Right lung (tissue), 2 donors: ENCODE measurements at regions not wholly inside any gene's neighbourhood (a gene's known extent, or its start where the extent isn't known, plus 50 kb on each side); places are given as distances from the start of the nearest gene placed in this dataset.

Experiments
- DNase-seq, 2 donors: peaks; one replicate each; pipeline ENCODE4 v3.0.0-alpha.2; 2013

DNA sequence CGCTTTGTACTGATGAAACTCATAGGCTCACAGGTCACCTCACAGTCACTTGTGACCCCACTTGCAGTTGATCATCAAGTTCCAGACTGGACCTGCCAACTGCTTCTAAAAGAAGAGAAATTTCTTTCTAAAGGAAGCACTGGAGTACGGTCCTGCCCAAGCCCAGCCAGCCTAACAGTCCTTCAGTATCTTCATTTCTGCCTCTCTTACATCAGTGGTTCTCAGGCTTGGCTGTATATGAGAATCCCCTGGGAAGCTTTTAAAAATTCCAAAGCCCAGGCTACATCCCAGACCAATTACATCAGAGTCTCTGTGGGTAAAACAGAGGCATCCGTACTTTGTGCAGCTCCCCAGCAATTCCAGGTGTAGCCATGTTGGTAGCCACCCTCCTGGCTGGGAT is 282.1 kb downstream of the NFIB start:
- no peak for DNase-seq

DNA sequence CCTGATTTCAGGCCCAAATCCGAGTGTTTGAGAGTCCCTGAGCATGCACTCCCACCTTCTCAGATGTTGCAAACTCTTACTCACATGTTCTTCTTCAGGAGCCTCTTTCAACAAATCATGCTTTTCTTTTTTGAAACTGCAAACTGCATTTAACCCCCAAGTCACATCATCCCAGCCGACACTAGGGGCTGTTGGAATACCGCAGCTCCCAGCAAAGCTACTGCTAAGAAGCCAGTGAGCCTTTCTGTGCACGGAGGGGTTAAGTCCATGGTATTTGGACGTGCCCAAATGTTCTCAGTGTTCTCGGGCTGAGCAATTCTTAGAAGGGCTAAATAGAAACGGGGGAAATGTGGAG is 282.9 kb downstream of the NFIB start:
- DNase-seq: peak; percentile 77 to 80

DNA sequence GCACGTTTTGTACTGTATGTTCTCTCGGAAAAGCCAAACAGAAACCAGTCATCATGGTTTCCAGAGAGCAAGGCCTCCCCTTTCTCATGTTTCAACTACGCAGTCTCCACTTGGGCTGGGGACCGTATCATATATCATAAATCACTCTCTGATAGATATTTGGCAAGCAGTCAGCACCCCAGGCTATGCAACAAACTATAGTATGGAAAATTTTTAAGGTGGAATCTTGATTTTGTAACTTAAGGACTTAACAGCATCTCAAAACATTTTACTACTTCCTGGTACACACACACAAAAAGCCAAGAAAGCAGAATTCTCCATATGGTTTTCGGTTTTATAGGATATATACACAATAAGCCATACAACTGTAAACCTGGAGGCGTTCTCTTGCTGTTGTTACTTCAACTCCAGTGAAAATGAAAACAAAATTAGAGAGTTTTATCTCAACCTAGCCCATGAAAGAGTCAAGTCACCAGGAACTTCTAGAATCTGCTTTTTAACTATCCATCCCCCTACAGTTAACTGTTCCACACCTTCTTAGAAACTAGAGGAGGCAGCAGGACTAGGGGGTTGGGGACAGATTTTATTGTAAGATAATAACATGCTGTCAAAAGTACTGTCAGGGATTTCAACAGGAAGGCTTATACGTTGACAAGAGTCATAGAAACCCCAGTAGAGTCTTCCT is 283.4 kb downstream of the NFIB start:
- peak; percentile 88 to 92 for DNase-seq

DNA sequence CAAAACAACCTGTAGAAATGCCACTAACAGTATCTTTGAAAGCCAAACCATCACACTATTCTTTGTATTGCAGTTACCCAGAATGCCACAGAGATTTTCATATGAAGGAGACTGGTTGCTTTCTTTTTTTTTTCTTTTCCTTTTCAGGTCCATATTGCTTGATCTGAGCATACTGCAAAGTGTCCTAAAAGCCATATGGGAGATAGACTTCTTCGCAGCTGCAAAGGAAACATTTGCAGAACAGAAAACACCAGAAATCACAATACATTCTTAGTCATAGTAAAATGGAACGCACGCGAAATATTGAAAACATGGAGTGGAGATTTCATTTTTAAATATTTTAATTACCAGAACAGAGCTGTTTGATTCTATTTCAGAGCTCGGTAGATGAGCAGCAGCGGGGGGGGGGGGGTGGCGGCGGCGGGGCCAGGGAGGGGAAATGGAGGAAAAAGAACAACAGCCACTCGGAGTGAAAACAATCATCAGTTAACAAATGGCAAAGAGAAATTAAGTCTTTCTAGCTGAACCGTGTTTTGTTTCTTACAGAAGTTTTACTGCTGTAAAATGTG is 284.1 kb downstream of the NFIB start:
- peak in 1 of 2 donors; percentile 11 for DNase-seq

DNA sequence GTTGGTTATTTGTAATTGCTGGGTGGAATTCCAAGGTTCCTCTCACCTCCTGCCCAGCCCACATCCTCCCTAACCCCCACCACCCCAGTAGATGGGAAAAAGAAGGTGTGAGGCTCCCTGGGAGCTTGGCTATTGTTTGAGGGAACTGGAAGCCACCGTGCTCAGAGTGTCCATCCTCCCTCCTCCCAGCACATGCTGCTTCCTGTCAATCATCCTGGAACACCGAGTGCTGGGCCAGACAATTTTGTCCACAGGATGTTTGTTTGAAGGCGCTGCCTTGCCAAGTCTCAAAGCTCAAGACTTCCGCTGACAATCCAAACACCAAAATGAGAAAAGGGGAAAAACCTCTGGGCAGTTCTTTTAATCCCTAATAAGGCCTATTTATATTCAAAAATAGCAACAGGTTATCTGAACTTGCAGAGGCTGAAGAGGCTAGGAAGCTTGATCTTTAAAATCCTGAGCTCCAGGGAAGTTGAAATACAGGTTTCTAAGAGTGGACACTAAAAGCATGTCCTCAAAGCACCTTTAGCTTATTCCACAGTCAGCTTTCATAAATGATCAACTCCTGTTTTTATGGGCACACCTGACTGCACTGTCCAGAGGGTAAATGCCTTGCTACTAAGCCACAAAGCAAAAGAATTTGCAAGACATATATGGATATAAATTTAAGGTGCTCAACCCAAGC is 286.7 kb downstream of the NFIB start:
- peak; percentile 40 to 54 for DNase-seq

DNA sequence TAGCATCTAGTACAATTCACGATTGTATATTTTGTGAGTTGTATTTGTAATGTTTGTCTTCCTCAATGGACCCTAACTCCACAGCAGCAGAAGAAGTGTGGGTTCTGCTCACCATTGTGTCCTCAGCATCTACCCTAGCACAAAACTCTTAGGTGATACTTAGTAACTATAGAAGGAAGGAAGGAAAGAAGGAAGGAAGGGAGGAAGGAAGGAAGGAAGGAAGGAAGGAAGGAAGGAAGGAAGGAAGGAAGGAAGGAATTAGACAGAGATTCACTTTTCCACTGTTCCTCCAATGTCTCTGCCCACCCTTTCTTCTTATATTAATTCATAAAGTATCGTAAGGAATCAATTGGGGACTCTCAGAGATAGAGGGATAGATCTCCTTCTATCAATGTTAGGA is 288.2 kb downstream of the NFIB start:
- DNase-seq: no peak

DNA sequence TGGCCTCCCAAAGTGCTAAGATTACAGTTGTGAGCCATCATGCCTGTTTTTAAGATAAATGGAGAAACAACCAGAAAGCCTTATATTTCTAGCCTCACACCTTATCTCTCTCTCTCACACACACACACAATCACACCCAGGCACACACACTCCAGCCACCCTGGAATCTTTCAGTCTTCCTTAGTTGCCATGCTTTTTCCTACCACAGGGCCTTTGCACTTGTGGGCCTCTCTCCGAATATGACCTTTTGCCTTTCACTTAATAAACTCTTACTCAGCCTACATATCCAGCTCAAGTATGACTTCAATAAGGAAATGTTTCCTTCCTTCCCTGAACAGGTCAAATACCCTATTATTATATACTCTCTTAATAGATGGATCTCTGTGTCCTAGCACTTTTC is 290.7 kb downstream of the NFIB start:
- no peak for DNase-seq

DNA sequence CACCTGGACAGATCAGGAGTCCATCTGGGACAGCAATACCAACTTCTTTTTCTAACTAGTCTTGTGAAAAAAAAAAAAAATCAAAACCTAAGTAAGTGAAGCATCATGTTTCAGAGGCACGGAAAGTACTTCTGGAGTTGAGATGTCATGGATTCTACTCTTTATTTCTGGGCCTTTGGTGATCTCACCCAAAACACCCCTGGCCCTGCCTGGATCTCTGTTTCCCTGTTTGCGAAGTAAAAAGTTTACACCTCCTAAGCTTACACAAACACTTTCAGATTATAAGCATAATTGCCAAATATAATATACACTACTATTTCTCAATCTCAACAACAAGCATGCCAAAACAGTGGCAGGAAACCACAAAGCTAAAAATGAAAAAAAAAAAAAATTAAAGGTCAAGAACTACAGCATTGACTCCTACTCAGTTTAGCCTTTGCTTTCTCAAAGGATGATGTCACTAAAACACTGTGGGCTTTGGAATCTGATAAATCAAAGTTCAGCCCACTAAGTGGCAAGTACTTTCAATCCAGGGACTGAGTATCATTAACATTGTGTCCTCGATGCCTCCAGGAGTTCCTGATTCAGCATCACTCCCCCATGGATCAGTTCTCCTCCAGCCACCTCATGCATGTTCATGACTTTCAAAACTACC is 291.9 kb downstream of the NFIB start:
- DNase-seq: peak in 1 of 2 donors; percentile 33

DNA sequence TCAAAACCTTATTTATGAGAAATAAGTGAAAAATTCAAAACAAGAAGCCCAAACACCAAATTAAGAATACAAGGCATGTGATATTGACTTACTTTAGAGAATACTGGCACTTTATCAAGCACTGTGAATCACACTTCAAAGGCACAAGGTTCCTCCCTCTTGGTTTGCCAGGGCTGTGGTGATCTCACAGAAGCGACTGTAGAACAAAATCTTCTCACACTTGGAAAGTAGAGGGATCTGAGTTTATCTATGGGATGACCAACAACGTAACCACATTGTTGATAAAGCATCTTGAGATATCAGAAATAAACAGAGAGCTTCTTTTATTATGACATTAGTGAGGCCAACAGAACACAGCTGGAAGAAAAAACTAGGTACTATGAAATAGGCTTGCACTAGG is 295.9 kb downstream of the NFIB start:
- peak in 1 of 2 donors; percentile 20 for DNase-seq

DNA sequence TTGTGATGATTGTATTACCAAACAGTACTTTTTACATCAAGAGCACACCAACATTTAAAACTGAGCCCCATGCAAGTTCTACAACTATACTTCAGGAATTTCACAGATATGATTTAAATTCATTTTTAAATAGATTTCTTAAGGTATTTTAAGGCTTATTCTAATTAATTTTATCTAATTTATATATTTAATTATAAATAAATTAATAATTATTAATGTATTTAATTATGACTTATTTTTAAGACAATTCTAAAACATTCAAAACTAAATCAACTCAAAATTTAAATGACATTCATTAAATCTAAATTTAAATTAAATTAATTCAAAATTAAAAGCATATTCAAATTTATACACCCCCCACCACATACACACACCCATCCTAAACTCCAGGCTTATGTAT is 299.2 kb downstream of the NFIB start:
- DNase-seq: no peak

DNA sequence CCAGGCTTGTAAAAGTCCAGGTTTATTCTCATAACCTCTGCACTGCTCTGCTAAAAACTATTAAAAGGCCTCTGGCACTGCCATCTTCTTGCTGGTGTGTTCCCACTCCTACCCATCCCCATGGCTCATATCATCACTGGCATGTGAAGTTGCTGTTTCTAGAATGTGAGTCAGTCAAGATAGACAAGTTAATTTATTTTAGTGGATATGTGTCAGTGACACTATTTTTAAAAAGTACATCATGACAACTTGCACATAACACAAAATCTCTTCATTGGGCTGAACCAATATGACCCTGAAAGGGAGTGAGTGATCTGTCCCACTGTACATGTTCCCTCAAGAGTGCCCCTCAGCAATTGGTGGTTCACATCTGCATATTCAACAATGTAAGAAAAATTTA is 299.7 kb downstream of the NFIB start:
- DNase-seq: no peak

DNA sequence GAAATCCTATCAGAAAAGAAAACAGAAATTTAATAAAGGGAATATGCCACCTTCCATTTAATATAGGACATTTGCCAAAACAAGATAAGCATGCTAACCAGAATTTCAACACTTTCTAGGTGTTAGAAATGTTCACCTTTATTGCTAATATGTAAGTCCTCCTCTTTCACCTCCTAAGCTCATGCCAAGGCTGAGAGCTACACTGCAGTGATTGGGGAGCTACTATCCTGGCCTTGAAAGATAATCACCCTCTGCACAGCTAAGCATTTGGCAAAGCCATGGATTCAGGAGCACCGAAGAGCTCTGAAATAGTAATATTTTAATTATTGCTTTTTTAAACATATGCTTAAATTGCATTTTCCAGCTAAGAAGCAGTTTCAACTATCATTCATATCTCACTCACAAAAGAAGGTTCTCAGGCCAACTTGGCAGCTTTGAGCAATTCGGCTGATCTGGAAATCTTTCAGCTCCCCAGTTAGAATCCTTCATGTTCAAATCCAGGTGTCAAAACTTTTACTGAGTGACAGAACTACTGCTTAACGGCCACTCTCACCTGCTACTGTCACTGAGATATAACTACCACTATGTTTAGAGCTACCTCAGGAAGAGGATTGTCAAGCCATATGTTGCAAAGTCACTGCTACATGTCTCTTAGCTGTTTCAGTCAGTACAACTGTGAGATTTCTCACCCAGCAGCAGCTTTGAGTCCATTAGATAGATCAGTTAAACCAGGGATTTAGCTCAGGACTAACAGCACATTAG is 302.0 kb downstream of the NFIB start:
- DNase-seq: peak in 1 of 2 donors; percentile 18

DNA sequence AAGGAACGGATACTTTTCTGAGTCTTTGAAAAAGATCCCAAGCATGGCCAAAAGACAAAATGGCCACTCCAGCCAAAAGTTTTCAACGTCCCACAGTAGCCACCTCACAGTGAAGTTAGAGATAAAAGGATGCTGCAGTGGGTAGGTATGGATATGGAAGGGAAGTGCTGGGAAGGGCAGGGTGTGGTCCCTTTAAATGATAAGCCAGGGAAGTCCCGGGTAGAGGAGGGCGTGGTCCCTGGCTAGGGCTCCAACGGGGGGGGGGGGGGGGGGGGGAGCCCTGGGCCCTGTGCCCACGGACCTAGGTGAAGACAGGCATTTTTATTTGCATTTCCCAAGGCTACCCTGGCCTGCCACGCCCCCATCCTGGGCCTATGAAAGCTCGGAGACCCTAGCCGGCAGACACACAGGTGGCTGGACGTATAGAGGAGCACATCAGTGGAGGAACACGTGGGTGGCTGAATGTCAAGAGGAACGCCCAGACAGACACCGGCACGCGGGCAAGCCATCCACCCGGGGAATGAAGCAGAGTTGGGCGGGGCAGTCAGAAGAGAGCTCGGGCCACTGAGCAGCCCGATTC is 306.7 kb downstream of the NFIB start:
- DNase-seq: no peak

DNA sequence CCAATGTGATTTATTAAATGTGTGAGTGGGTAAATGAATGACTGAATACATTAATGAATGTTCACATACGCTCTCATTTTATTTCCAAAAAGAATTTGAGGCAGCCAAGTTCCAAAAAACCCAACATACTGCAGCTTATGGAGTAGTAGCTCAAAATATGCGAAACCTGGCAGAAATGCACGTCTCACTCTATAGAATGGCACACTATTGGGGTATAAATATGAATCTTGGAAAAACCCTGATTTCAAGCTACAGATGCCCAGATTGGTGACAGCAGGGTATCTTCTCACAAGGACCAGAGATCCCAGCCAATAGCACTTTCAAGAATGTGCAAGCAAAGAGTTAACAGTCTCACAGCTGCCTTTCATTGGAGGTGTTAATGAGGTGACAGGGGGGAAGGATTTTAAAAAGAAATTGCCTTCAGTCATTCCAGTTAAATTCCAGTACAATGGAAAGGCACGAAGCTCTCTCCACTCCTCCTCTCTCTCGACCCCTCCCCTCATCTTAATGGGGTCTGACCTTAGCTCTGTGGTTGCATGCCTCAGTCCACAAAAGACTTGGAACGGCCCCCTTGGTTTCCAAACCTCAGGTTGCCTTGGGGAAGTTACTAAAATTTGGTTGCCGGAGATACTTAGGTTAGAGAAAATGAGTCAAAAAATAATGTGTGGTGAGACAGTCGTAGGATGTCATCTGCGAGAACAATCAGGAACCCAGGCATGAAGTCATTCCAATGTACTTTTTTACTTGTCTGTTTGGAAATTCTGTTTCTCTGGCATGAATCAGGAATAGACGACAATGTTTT is 307.4 kb downstream of the NFIB start:
- DNase-seq: peak; percentile 9 to 32

DNA sequence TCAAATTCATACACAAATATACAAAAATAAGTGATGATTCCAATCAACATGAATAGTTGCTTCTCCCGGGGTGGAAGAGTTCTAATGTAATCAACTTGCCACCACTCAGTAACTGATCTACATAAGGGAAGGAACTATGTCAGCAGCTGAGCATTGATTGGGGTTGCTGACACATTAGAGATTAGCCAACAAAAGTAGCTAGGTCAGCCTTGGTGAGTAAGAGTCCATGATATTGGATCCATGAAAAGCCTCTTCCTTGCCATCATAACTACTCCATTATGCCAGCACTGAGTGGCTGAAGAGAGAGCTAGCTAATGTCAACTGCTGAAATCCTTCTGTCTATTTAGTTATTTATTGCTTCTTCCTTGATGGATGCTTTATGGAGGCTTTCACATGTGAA is 309.8 kb downstream of the NFIB start:
- no peak for DNase-seq

DNA sequence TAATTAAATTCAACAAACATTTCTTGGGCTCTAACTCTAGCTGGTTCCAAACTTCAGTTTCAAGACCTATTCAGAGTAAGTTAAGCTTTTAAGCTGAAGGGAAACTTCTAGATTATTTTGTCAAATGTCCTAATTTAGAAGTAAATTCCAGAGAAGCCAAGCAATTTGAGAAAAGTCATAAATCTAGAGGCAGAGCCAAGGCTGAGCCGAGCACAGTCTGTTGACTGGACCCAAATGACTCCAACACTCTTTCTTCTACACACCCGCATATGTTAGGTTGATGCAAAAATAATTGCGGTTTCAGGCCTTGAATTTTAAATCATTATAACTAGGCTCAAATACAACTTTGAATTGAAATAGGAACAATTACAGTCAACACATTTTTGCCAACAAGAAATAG is 319.7 kb downstream of the NFIB start:
- DNase-seq: no peak

DNA sequence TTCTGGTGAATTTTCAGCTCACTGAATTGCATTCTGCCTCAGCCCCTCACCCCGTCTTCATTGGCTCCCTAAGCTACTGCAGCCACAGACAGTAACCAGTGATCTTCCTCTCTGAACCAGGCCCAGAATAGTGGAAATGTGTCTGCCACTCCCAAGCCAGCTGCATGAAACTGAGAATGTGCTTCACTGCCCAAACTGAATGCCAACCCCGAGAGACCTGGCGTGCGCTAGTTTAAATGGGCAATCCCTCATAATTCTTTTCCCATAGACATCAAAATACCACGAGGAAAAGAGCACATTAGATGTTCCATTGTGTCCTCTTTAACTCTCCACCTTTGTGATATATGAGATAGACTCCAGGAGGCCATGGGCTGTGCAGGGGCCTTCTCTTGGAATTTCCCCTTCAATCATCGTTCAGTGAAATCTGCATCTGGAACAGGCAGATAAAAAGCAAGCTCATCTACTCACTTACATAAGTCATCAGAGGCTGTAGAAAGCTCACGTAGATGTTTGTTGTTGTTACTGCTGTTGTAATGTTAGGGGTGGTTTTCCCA is 320.2 kb downstream of the NFIB start:
- no peak for DNase-seq

DNA sequence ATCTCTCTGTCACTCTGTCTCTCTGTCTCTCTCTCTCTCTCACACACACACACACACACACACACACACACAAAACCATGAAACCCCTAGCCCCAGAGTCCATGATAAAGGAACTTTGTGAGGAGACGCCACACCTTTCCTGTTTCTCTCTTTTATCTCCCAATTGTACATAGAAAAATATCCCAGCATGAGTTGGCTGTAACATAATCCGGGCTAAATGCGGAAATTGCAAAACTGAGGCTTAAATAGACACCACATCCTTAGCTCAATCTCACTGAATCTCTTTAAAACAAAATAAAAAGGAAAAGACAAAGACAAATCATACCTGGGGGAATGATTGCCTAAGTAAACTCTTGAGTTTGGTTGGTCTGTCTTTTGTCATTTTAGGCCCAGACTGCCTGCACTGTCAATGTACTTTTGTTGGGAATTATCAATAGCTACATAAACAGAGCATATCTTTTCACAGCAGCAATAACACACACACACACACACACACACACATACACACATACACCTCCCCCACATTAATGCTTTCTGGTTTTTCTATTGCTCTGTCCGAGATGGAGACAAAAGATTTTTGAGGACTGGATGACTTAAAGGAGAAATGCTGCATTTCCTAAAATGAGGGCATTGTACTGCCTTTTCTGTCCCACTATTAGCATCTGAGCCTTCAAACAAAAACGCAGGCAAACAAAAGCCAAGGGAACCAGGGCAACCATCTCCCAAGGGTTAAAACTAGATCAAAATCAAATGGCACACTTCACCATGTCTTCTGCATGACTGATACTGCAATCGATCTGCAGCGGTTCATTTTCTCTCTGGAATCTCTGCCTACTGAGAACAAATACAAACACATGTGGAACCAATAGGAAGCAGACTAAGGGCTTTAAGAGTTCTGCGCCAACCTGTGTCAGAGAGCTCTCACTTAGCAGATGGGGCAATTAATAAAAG is 321.5 kb downstream of the NFIB start:
- no peak for DNase-seq

DNA sequence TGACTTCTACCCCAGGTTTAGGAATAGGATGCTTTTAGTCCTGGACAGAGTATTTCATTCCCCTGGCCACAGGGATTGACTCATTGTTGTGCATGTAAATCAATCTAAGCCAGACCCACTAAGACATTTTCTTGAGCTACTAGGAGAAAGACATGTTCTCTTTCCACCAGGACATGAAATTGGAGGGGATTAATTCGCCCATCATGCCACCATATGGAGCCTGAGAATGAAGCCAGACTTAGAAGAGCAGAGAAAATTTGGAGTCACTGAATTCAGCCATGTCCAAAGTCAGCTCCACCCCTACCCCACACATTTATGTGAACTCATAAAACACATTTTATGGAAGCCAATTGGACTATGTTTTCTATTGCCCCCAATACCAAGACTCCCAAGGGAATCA is 322.5 kb downstream of the NFIB start:
- DNase-seq: no peak
